NT2/D1 (cell line): ENCODE measurements at regions not wholly inside any gene's neighbourhood (a gene's known extent, or its start where the extent isn't known, plus 50 kb on each side); places are given as distances from the start of the nearest gene placed in this dataset.

Experiments used
- SUZ12 ChIP-seq: IDR thresholded peaks from 2 replicates; pipeline ENCODE4 v1.6.1; 2011; ENCODE audit not compliant: insufficient read length, insufficient read depth; ENCODE audit errors: extremely low read depth
- YY1 ChIP-seq: IDR thresholded peaks from 2 replicates; pipeline ENCODE4 v1.6.1; 2011; ENCODE audit not compliant: insufficient read length, insufficient read depth

GRCh38 chr5:35294017-35294416, 63.7 kb upstream of the PRLR start:
- no peak for TF ChIP-seq SUZ12
- no peak for TF ChIP-seq YY1
